HFFc6 (cell line): ENCODE measurements at regions not wholly inside any gene's neighbourhood (a gene's known extent, or its start where the extent isn't known, plus 50 kb on each side); places are given as distances from the start of the nearest gene placed in this dataset.
A peak's percentile ranks its signal among the peaks of the same experiment; 100 is the strongest.

ENCODE experiments used
- DNase-seq: peaks from one replicate; pipeline ENCODE4 v3.0.0-alpha.2; 2018
- H3K27ac Mint-ChIP-seq: 2 replicates; pipeline ENCODE4 v1.8.0; 2020; ENCODE audit warnings: mild to moderate bottlenecking, mixed read lengths
- H3K27me3 Mint-ChIP-seq: 2 replicates; pipeline ENCODE4 v1.8.0; 2021; ENCODE audit warnings: mild to moderate bottlenecking, moderate library complexity, mixed read lengths; ENCODE audit not compliant: insufficient read depth
- H3K36me3 Mint-ChIP-seq: 2 replicates; pipeline ENCODE4 v1.8.0; 2021; ENCODE audit warnings: low read depth, mixed read lengths
- H3K4me1 Mint-ChIP-seq: 2 replicates; pipeline ENCODE4 v1.8.0; 2020; ENCODE audit warnings: low read depth, mixed read lengths
- H3K4me3 Mint-ChIP-seq: 2 replicates; pipeline ENCODE4 v1.8.0; 2020; ENCODE audit warnings: mild to moderate bottlenecking, moderate library complexity, mixed read lengths
- H3K9me3 Mint-ChIP-seq: 2 replicates; pipeline ENCODE4 v1.8.0; 2020; ENCODE audit warnings: mild to moderate bottlenecking, mixed read lengths
- TF ChIP-seq, protein P1 (sequence below): fragments of 200-600 bp; sonication (generic); IDR thresholded peaks from 2 replicates; pipeline ENCODE4 v1.5.0; 2021; ENCODE audit warnings: antibody characterized with exemption, mild to moderate bottlenecking

DNA sequence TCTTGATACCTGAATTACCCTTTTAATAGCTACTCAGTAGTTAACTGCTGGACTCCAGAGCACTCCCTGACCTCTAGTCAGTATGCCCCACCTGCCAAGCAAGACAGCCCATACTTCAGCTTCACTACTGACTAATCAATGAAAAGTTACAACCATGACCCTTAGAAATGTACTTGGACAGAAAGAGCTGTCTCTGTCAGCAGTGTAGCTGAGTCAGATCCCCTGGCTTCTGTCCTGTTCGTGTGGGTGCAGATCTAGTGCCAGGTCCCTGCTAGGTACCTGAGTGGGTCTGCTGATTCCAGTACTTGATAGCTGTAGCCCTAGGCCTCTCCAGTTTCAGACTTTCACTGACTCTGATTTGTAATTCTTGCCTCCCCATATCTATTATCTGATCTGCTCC, 265.8 kb upstream of the POU2AF2 start:
- H3K27me3 Mint-ChIP-seq: no peaks in the 10 kb centered on the region; the same call in 1 of the 2 replicates
- no peak overlapping the region for H3K27ac Mint-ChIP-seq
- DNase-seq: no peak
- TF ChIP-seq, protein P1, sequence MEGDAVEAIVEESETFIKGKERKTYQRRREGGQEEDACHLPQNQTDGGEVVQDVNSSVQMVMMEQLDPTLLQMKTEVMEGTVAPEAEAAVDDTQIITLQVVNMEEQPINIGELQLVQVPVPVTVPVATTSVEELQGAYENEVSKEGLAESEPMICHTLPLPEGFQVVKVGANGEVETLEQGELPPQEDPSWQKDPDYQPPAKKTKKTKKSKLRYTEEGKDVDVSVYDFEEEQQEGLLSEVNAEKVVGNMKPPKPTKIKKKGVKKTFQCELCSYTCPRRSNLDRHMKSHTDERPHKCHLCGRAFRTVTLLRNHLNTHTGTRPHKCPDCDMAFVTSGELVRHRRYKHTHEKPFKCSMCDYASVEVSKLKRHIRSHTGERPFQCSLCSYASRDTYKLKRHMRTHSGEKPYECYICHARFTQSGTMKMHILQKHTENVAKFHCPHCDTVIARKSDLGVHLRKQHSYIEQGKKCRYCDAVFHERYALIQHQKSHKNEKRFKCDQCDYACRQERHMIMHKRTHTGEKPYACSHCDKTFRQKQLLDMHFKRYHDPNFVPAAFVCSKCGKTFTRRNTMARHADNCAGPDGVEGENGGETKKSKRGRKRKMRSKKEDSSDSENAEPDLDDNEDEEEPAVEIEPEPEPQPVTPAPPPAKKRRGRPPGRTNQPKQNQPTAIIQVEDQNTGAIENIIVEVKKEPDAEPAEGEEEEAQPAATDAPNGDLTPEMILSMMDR: no peak
- H3K36me3 Mint-ChIP-seq: peaks cover 6% of the 10 kb centered on the region; the same call in 1 of the 2 replicates
- peaks cover 18% of the 10 kb centered on the region for H3K4me1 Mint-ChIP-seq
- no peak overlapping the region for H3K4me3 Mint-ChIP-seq
- no peaks in the 10 kb centered on the region for H3K9me3 Mint-ChIP-seq

DNA sequence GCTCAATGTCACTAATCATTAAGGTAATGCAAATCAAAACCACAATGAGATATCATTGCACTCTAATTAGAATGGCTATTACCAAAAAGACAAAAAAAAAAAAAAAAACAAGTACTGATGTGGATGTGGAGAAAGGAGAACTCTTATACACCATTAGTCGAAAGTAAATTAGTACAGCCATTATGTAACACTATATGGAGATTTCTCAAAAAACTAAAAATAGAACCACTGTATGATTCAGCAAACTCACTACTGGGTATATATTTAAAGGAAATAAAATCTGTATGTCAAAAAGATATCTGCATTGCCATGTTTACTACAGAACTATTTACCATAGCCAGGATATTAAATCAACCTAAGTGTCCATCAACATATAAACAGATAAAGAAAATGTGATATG, 265.4 kb upstream of the ARHGAP20 start:
- Mint-ChIP-seq H3K27ac (no peak overlapping the region), H3K27me3 (no peaks in the 10 kb centered on the region; the same call in 1 of the 2 replicates), H3K9me3 (no peaks in the 10 kb centered on the region), H3K4me1 (peaks cover 23% of the 10 kb centered on the region), H3K4me3 (no peak overlapping the region), H3K36me3 (peaks cover 6% of the 10 kb centered on the region; the same call in 1 of the 2 replicates)
- TF ChIP-seq, protein P1: no peak
- no peak for DNase-seq

DNA sequence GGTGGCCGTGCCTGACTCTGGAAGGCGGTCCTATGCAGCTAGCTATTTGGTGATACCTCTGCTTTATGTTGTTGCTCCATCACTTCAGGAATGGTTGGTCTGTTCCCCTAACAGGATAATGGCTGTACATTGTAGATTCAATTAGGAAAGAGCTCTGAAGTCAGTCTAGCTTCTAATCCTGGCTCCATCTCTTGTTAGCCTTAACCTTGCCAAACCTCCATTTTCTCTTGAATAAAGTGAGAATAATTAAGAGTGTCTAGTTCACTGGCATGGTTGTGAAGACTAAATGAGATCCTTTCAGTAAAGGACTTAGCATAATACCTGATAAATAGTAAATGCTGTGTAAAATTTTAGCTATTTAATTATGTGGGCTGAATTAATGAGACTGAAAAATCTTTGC, 262.5 kb upstream of the ARHGAP20 start:
- Mint-ChIP-seq H3K4me1 (peaks cover 45% of the 10 kb centered on the region), H3K27ac (no peak overlapping the region), H3K27me3 (no peaks in the 10 kb centered on the region; the same call in 1 of the 2 replicates), H3K9me3 (no peaks in the 10 kb centered on the region), H3K4me3 (no peak overlapping the region), H3K36me3 (peaks cover 5% of the 10 kb centered on the region; the same call in 1 of the 2 replicates)
- DNase-seq: no peak
- TF ChIP-seq, protein P1: no peak

DNA sequence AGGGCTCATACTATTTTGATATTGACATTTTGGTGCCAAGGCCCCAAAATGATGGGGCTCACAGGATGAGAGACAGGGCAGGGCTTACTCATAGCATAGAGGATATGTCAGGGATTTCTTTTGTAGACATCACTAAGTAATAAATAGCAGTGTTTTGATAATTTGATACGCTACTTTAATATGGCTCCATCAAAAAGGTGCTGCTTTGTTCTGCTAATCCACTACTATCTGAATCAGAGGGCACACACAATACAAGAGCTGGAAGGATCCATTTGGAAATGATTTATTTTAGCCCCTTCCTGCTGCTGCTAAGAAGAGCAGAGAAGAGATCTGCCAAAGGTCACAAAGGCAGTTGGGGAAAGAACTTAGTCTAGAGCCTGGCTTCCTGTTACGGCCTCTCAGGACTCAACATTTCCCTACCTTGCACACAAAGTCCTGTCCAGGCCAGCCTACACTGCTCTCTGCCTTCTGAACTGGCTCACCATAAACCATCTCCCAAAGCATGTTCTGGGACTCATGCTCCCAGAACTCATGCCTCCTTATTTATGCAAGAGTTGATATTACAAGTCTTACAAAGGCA, 261.3 kb upstream of the ARHGAP20 start:
- H3K27ac Mint-ChIP-seq: no peak overlapping the region; the same call in 1 of the 2 replicates
- H3K4me3 Mint-ChIP-seq: no peak overlapping the region
- no peak for DNase-seq
- no peaks in the 10 kb centered on the region for H3K9me3 Mint-ChIP-seq
- H3K4me1 Mint-ChIP-seq: peaks cover 42% of the 10 kb centered on the region
- no peaks in the 10 kb centered on the region; the same call in 1 of the 2 replicates for H3K27me3 Mint-ChIP-seq
- TF ChIP-seq, protein P1: no peak
- no peaks in the 10 kb centered on the region for H3K36me3 Mint-ChIP-seq

DNA sequence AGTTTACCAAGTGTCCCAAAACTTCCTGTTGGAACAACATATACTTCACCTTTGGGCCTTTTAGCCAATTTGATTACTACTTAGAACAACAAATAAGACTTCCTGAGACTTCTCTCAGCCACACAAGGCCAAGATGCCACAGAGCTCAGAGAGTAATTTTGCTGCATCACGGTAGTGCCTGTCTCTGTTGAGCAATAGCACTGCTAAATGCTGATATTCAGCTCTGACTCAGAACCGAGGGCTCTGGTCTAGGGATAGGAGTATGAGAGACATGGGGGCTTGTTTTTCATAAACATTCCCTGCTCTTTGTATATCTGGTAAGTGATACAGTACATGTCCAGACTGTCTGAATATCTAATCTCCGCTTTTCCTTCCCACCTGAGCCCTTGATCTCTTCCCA, 260.4 kb upstream of the ARHGAP20 start:
- DNase-seq: peak; percentile 71
- Mint-ChIP-seq H3K27me3 (peaks cover 2% of the 10 kb centered on the region; the same call in 1 of the 2 replicates), H3K27ac (peak overlapping the region; percentile 68), H3K36me3 (no peaks in the 10 kb centered on the region), H3K4me1 (peaks cover 44% of the 10 kb centered on the region), H3K9me3 (no peaks in the 10 kb centered on the region), H3K4me3 (no peak overlapping the region)
- TF ChIP-seq, protein P1: no peak
